HG03354 (cell line): ENCODE measurements at regions not wholly inside any gene's neighbourhood (a gene's known extent, or its start where the extent isn't known, plus 50 kb on each side); places are given as distances from the start of the nearest gene placed in this dataset.

Source experiments
- ATAC-seq: cut with Tn5 transposase; IDR thresholded peaks from one replicate; pipeline ENCODE4 v1.9.1; 2021; ENCODE audit warnings: mild to moderate bottlenecking; ENCODE audit not compliant: unreplicated experiment, poor library complexity, severe bottlenecking

DNA sequence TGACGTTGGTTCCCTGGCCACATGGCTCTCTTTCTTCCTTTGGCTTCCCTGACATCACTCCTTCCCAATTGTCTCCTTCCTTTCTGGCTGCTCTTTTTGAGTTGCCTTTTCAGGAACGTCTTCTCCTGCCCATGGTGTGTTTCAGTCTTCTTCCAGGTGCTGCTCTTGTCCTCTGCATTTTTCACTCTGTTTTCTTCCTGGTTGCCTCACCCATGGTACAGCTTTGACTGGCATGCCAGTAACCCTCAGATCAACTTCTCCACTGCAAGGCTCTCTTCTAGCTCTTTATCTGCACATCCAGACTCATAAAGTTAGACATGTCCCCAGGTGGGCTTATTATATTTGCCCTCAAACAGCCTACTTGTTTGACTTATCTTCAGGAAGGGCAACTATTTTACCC lies 91.0 kb upstream of the ANKH start:
- no peak for ATAC-seq

DNA sequence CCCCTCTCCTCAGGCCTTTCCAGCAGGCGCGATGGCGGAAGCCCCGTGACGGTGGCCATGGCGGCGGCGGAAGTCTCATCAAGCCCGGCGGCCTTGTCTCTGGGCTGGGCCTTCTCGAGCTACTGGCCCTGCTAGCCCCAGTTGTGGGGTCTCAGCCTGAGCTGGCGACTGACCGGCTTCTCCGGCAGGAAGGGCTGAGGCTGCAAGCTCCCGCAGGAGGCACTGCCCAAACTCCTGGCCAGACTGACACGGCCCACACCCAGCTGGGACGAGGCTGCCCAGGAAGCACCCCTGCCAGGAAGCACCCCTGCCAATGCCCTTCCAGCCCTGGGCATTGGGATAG lies 88.5 kb upstream of the ANKH start:
- ATAC-seq: no peak

DNA sequence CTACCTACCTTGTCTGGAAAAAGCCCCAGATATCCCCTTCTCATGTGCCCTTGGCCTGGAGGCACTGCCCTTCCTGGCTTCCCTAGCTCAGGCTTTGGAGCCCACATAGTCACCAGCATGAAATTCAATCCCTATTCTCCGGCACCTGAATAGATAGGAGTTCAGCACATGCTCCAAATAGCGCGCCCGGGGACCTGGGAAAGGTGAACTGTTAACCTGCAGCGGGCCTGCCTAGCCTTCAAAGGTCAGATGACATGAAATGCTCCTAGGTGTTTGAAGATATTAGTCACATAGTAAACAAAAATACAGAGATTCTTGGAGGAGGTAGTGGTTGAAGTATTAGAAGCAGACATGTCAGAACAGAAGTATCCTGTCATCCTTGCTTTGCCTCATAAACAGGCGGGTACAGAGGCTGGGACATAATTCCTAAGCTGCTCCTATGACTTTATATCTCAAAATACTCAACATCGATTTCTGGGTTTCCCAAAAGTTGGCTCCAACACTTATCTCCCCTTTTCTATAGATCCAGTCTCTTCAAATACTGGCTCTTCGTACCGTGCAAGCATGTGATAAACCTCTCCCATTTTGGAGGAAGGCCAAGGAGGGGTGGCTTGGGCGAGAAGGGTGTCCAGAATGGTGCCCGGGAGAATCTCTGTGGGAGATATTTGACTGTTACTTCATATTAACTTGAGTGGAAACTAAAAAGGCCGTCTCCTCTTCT lies 88.0 kb upstream of the ANKH start:
- no peak for ATAC-seq

DNA sequence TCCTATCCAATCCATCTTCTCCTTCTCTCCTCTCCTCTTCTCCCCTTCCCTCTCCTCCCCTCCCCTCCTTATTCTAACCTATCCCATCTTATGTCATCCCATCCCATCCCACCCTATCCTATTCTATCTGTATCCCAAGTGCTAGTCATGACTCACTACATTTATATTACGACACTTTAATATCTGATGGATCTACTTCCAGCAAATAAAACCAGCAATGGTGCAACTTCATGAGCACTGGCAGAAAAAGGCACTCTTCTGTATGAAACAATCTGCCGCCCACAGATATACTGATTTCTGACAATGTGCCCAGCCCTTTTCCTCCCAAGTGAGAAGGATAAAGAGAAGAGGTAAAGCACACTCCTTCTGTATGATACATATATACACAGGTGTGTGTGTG lies 86.6 kb upstream of the ANKH start:
- no peak for ATAC-seq

DNA sequence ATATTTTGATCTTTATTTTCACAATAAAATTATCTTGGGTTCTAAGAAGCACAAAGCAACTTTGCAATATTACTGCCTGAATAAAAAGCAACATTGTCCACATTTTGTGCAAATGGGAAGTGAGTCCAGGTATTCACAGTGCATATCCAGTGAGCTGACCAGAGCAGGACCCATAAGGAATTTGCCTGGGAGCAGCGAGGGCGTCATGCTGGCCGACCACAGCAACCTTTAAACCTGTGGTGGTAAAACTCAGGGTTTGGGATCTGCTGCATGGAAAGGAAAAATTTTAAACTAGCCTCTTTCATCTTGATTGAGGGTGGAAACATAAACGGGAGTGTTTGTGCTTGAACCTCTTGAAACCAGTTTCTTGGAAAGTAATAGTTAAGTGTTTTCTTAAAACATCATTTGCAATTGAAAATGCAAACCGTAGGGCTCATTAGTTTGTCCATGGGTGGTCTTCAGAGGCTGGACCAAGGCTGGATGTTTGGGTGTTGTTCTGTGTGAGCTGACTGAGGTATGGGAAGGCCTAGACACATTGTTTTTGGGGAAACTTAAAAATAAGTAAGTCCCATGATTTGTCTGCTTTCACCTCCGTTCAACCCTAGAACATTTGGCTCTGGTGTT lies 85.0 kb upstream of the ANKH start:
- no peak for ATAC-seq

DNA sequence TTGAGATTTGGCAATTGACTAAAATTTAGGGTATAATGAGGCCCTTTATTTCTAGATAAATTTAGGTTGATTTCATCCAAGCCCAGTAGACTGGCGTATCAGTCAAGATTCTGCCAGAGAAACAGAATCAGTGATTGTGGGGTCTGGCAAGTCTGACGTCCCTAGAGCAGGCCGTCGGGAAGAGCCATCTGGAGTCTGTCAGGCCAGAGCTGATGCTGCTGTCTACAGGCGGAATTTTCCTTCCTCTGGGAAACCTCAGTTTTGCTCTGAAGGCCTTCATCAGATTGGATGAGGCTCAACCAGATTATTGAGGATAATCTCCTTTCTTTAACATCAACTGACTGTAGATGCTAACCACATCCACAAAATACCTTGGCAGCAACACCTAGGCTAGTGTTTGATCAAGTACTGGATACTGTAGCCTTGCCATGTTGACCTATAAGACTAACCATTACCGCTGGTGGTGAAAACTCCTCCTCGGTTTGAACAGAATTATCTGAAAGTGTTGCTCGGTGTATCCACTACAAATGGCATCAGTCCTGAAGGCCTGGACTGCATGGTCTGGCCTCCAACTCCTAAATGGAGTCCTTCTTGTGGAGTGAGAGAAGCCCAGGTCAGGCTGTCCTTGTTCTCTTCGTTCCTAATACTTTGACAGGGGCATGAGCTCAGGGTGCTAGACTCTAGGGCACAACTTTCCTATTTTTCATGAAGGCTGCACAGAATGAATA lies 83.2 kb upstream of the ANKH start:
- no peak for ATAC-seq

DNA sequence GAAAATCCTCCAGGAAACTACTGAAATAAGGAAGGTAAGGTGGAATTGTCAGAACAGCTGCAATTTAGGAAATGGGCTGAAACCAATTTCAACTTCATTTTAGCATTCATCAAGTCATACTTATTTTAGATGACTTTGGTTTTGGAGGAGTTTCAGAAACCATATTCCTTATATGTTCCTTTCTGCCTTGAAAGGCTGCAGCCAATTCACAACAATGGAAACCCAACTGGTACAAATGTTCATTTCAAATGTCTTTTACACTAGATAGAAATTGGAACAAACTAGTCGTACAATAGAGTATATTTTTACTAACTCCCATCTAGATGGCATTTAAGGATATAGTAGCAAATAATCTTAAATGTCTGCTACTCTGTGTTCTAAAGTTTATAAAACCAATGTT lies 82.6 kb upstream of the ANKH start:
- no peak for ATAC-seq

DNA sequence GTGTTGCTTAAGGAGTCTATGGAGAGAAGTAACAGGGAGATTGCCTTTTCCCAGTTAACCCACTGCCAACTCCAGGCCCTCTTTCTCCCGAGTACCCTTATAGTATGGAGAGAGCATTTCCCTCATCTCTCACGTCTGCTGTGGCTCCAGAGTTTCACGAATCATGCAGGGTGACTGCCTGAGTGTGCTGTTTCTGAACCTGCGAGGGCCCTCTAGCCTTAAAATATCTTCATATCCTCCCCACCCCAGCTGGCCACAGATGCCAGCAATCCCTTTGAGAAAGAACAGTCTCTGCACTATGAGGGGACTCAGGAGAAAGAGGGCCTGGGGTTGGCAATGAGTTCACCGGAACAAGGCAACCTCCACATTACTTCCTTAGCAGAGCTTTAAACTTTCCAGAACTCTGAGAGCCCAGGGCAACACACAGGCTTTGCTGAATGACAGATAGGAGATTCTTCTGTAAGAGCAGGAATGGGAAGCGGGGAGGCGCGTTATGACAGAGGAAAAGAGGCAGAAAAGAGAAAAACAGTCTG lies 81.6 kb upstream of the ANKH start:
- no peak for ATAC-seq

DNA sequence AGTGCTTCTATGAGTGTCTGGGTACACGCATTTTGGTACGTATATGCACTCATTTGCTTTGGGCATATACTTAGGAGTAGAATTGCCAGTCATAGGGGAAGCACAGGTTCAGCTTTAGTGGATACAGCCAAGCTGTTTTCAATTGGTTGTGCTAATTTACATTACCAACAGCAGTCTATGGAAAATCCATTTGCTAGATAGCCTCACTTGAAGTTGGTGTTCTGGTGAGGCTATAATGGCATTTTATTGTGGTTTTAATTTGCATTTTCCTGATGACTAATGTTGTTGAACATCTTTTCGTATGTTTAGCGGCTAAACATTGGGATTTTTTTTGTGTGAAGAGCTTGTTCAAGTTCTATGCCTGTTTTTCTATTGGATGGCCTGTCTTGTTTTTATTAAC lies 76.8 kb upstream of the ANKH start:
- ATAC-seq: no peak

DNA sequence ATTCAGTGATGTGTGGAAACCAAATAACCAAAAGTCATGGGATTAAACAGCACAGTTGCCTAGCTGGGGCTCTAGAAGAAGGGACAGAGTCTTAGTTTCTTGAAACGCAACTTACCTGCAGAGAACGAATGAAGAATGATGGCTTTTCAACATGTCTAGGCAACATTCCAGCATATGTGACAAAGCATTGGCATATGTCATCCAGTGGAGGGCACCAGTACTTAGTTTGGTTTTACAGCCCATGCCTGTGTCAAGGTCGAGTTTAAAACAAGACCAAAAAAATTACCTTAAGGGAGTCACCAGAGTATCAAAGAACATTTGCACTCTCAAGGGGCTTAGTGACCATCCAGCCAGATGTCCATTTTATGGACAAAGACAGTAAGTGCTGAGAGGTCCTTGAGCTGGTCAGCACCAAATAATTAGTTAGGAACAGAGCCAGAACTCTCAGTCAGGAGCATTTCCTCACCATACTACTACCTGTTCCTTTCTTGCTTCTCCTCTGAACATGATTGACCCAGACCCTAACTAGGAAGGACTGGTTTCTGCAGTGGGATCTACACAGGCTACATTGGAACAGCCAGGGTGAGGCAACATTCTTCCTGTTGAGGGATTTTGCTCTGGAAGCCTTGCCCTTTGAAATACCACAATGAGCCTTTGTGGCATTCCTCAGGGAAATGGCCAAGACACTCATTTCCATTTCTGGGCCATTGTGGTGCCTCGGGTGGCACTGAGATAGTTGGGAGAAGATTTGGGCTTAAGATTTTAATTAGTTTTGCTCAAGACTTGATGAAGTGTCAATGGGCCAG lies 75.4 kb upstream of the ANKH start:
- ATAC-seq: peak; percentile 70

DNA sequence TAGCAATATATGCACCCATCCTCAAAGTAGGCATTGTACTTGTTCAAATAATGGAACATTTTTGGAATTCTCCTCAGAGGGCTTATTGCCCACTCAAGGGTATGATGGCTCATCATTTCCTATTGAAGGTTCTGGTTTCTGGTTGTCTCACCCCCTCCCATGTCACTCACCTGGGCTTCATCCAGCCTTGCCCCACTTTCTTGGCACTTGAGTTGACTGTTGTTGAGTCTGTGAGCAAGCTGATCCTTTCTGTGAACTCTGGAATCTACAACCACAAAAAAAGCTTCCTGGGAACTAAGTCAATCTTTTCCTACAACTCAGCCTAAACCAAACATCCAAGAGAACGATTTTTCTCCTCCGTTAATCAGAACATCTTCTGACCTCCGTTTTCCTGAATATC lies 73.9 kb upstream of the ANKH start:
- no peak for ATAC-seq

DNA sequence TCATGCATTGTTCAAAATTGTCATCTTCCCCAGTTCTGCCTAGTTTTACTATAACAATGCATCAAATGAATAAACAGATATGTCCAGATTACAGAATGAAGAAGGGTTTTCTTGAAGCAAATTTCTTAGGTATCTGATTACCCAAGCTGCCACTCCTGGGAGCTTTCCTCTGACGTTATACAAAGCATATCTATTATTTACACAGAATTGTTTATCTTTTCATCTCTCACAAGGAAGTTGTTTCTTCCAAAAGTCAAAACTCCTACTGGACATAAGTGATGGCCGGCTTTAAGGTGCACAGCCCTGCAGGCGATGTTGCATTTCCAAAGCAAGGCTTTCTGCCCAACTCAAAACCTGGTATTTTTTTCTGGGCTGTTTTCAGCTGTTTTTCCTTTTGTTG lies 73.4 kb upstream of the ANKH start:
- no peak for ATAC-seq

DNA sequence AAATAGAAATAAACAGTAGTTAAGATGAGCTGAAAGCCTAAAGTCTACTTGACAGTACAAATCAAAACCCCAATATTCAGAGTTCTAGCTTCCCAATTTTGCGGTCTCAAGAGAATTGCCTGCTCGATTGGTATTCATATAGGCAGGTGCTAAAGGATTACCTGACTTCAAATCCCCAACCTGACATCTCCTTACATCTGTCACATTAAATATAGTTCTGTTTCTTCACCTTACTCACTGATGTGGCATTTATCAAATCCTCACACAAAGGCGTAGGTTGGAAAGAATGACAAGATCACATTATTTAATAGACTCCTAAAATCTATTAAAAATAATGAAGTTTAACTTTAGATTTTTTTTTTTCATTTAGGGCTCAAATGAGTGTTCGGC lies 72.8 kb upstream of the ANKH start:
- no peak for ATAC-seq

DNA sequence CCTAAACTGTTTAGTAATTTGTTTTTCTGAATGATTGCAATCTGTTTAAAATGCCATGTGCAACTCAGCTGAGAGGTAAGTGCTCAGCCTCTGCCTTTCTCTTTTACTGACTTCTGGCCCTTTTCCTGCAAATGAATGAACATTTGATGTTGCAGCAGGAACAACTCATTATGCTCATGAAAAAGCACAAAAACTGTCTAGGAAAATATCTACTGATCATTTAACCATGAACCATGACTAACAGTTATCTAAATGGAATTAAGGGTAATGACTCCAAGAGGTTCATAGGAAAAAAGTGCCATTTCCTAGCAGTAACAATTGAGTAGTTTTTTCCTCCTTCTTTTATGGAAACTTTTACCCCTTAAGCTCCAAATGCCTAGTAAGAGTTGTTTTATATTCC lies 70.6 kb upstream of the ANKH start:
- ATAC-seq: no peak

DNA sequence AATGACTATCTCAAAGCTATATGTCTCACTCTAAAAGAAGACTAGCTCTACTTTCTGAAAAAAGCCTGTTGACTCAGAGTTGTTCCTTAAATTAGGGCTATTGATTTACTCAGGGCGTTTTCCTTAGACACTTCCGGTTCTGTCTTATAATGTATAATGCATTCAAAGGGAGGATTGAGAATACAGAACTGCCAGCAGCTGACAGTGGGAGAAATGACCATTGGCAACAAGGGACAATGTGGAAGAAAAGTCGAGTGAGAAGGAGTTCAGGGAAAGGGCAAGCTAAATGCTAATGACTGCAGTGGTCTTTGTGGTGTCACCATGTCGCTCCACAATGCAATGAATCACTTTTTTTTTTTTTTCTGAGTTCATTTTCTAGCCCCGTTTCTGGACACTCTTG lies 65.7 kb upstream of the ANKH start:
- ATAC-seq: no peak

DNA sequence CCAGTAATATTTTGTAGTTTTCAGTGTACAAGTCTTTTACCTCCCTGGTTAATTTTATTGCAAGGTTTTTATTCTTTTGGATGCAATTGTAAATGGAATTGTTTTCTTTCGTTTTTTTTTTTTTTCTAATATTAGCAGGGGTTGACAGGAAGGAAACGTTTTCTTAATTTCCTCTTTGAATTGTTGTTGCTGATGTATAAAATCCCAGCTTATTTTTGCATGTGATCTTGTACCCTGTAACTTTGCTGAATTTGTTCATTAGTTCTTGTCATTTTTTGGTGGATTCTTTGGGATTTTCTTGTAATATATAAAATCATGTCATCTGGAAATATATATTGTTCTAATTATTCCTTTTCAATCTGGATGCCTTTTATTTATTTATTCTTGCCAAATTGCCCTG lies 65.0 kb upstream of the ANKH start:
- ATAC-seq: no peak

DNA sequence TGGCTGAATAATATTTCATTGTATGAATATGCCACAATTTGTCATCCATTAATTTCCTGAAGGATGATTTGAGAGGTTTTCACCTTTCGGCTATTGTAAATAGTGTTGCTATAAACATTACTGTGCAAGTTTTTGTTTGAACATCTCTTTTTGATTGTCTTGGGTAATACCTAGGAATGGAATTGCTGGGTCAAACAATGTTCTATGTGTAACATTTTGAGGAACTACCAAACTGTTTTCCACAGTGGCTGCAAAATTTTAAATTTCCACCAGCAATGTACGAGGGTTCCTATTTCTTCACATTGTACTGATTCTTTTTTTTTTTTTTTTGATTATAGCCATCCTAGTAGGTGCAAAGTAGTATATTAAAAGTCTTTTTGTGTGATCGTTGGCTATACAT lies 63.8 kb upstream of the ANKH start:
- no peak for ATAC-seq

DNA sequence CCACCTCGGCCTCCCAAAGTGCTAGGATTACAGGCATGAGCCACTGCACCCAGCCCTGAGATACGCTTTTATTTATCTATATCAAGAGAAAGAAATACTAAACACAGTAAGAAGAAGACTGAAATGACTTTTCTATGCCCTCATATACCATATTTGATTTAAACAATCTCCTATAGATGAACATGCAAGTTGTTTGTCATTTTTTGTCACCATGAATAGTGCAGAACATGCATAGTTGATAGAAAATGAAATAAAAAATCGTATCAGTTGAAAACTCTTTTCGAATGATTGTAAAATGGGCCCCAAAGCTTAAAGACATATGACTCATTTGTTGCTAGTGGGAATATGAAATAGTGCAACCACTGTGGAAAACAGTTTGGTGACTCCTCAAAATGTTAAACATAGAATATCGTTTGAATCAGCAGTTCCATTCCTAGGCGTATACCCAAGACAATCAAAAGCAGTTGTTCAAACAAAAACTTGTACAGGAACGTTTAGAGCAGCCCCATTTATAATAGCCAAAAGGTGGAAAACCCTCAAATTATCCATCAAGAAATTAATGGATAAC lies 61.4 kb upstream of the ANKH start:
- no peak for ATAC-seq

DNA sequence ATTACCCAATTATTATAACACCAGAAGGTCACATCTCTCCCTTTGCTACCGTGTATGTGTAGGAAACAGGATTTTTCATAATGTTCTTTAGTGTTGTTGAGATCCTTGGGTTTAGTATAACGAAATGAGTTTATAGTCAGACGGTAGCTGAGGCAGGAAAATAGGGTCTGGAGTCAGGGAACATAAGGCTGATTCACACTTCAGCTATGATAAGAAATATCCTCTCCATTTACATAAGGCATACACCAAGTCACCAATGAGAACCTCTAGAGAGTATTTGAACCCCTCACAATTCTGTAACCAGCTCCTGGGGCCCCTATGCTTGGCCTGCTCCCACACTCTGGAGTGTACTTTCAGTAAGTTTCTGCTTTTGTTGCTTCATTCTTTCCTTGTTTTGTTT lies 58.9 kb upstream of the ANKH start:
- no peak for ATAC-seq
